ENCODE measurements at regions not wholly inside any gene's neighbourhood (a gene's known extent, or its start where the extent isn't known, plus 50 kb on each side); places are given as distances from the start of the nearest gene placed in this dataset.

- no peak for TF ChIP-seq CTCF (IDR thresholded peaks at IDR 0.05; ENCODE audit: low read depth, low read length, poor library complexity, severe bottlenecking)
- no peak for TF ChIP-seq EZH2phosphoT487 (IDR thresholded peaks at IDR 0.05; ENCODE audit: borderline replicate concordance, low read length)
Observed at GRCh38 chr2:4502230-4502843, 799.0 kb downstream of the DCDC2C start.
